ENCODE measurements at regions not wholly inside any gene's neighbourhood (a gene's known extent, or its start where the extent isn't known, plus 50 kb on each side); places are given as distances from the start of the nearest gene placed in this dataset.
A peak's percentile ranks its signal among the peaks of the same experiment; 100 is the strongest.

- DNase-seq = peak in 1 of 2 donors; percentile 76
- Histone ChIP-seq H3K9me3 (no peaks in the 10 kb centered on the region), H3K27ac (no peak overlapping the region), H3K27me3 (no peaks in the 10 kb centered on the region), H3K4me1 (peaks cover 6 to 31% (median 26%) of the 10 kb centered on the region in 4 donors), H3K36me3 (no peaks in the 10 kb centered on the region), H3K4me3 (no peak overlapping the region)
- WGBS, 5 donors = 61 to 72% (median 68%) methylated on average over 10 of the region's 10 CpGs
- intact Hi-C loops (cut with DNase I; ENCODE audit: low total_unique reads) = no loop called here
- TF ChIP-seq POLR2A (IDR thresholded peaks at IDR 0.05) (no peak), EP300 (IDR thresholded peaks at IDR 0.05) (no peak), POLR2AphosphoS5 (IDR thresholded peaks at IDR 0.05) (no peak), CTCF (IDR thresholded peaks at IDR 0.05) (no peak)
Observed at GRCh38 chr20:17845701-17846475, 122.7 kb downstream of the SNX5 start.

GRCh38 chr20:17844549-17845298 is 123.9 kb downstream of the SNX5 start:
- Histone ChIP-seq H3K27me3 (no peaks in the 10 kb centered on the region), H3K4me1 (peaks cover 0 to 26% (median 22%) of the 10 kb centered on the region in 4 donors), H3K9me3 (no peaks in the 10 kb centered on the region), H3K4me3 (no peak overlapping the region), H3K27ac (peak overlapping the region in 2 of 5 donors; percentile 76 to 79), H3K36me3 (no peaks in the 10 kb centered on the region)
- intact Hi-C loops (cut with DNase I; ENCODE audit: low total_unique reads) = no loop called here
- no peak for TF ChIP-seq EP300 (IDR thresholded peaks at IDR 0.05)
- no peak for TF ChIP-seq POLR2A (IDR thresholded peaks at IDR 0.05)
- TF ChIP-seq CTCF (IDR thresholded peaks at IDR 0.05) = no peak
- TF ChIP-seq POLR2AphosphoS5 (IDR thresholded peaks at IDR 0.05) = no peak
- DNase-seq = no peak
- WGBS, 5 donors = 81 to 94% (median 88%) methylated on average over 7 of the region's 7 CpGs

GRCh38 chr20:17844133-17844429 is 124.5 kb downstream of the SNX5 start:
- Histone ChIP-seq H3K4me1 (peaks cover 0 to 26% (median 22%) of the 10 kb centered on the region in 4 donors), H3K36me3 (no peaks in the 10 kb centered on the region), H3K4me3 (no peak overlapping the region), H3K27me3 (no peaks in the 10 kb centered on the region), H3K9me3 (no peaks in the 10 kb centered on the region), H3K27ac (peak overlapping the region in 4 of 5 donors; percentile 70 to 79 (median 74))
- no peak for DNase-seq
- WGBS, 5 donors = 94 to 100% (median 100%) methylated on average over 1 of the region's 1 CpG
- TF ChIP-seq POLR2A (IDR thresholded peaks at IDR 0.05) (no peak), EP300 (IDR thresholded peaks at IDR 0.05) (no peak), CTCF (IDR thresholded peaks at IDR 0.05) (no peak), POLR2AphosphoS5 (IDR thresholded peaks at IDR 0.05) (no peak)
- intact Hi-C loops (cut with DNase I; ENCODE audit: low total_unique reads) = no loop called here

- H3K4me3 ChIP-seq = no peak overlapping the region
- peaks cover 0 to 26% (median 22%) of the 10 kb centered on the region in 4 donors for H3K4me1 ChIP-seq
- H3K27ac ChIP-seq = peak overlapping the region; percentile 17 to 79 (median 72)
- H3K27me3 ChIP-seq = no peaks in the 10 kb centered on the region
- 58 to 80% (median 75%) methylated on average over 14 of the region's 14 CpGs for WGBS, 5 donors
- no peaks in the 10 kb centered on the region for H3K9me3 ChIP-seq
- H3K36me3 ChIP-seq = no peaks in the 10 kb centered on the region
- intact Hi-C loops (cut with DNase I; ENCODE audit: low total_unique reads) = no loop called here
- TF ChIP-seq POLR2AphosphoS5 (IDR thresholded peaks at IDR 0.05) (peak in 2 of 3 donors; percentile 11 to 32), EP300 (IDR thresholded peaks at IDR 0.05) (no peak)
- peak in 1 of 2 donors; percentile 55 for DNase-seq
Observed at GRCh38 chr20:17843246-17844132, 125.1 kb downstream of the SNX5 start.

Measured in stomach (tissue), 8 donors.